Neural cell (in vitro differentiated cells): ENCODE measurements at regions not wholly inside any gene's neighbourhood (a gene's known extent, or its start where the extent isn't known, plus 50 kb on each side); places are given as distances from the start of the nearest gene placed in this dataset.

Experiments used
- H2AFZ ChIP-seq: fragments of 200-600, 300-800 bp; sonication (generic), shearing (Covaris generic); 2 replicates; pipeline ENCODE4 v1.6.0; 2014; ENCODE audit warnings: low read depth, mild to moderate bottlenecking, antibody characterized with exemption, low read length, moderate library complexity
- H3F3A ChIP-seq: fragments of 200-600 bp; shearing (Covaris generic); 2 replicates; pipeline ENCODE4 v1.6.1; 2016; ENCODE audit warnings: mild to moderate bottlenecking, moderate library complexity, mixed read lengths, antibody characterized with exemption, low read length; ENCODE audit not compliant: insufficient read depth, poor library complexity, severe bottlenecking
- H3K27ac ChIP-seq: fragments of 200-600, 300-800 bp; sonication (generic), shearing (Covaris generic); 2 replicates; pipeline ENCODE4 v1.5.1; 2014; ENCODE audit warnings: mild to moderate bottlenecking, low read length, moderate library complexity
- H3K27me3 ChIP-seq: fragments of 300-800, 200-600 bp; sonication (generic), shearing (Covaris generic); 2 replicates; pipeline ENCODE4 v1.6.0; 2014; ENCODE audit warnings: mild to moderate bottlenecking, low read depth, low read length, moderate library complexity; ENCODE audit not compliant: insufficient read depth
- H3K36me3 ChIP-seq: fragments of 300-800, 200-600 bp; sonication (generic), shearing (Covaris generic); 2 replicates; pipeline ENCODE4 v1.5.1; 2014; ENCODE audit warnings: mild to moderate bottlenecking, antibody characterized with exemption, low read length, moderate library complexity; ENCODE audit not compliant: insufficient read depth
- H3K4me2 ChIP-seq: fragments of 300-800, 200-600 bp; sonication (generic), shearing (Covaris generic); 2 replicates; pipeline ENCODE4 v1.6.0; 2014; ENCODE audit warnings: mild to moderate bottlenecking, low read length
- H3K4me3 ChIP-seq: fragments of 300-800, 200-600 bp; sonication (generic), shearing (Covaris generic); 2 replicates; pipeline ENCODE4 v1.5.1; 2014; ENCODE audit warnings: mild to moderate bottlenecking, low read length, moderate library complexity
- H3K79me2 ChIP-seq: fragments of 200-600 bp; shearing (Covaris generic); replicated peaks from 2 replicates; pipeline ENCODE4 v1.6.0; 2014; ENCODE audit warnings: mild to moderate bottlenecking, low read length, moderate library complexity; ENCODE audit not compliant: insufficient read depth
- H3K9ac ChIP-seq: fragments of 300-800, 200-600 bp; sonication (generic), shearing (Covaris generic); 2 replicates; pipeline ENCODE4 v1.6.1; 2016; ENCODE audit warnings: mild to moderate bottlenecking, low read length, mixed read lengths
- H3K9me2 ChIP-seq: fragments of 200-600 bp; shearing (Covaris generic); 2 replicates; pipeline ENCODE4 v1.6.1; 2016; ENCODE audit warnings: mild to moderate bottlenecking, low read length, mixed read lengths; ENCODE audit not compliant: insufficient read depth
- H3K9me3 ChIP-seq: fragments of 200-600, 300-800 bp; sonication (generic), shearing (Covaris generic); 2 replicates; pipeline ENCODE4 v1.6.1; 2016; ENCODE audit warnings: mild to moderate bottlenecking, mixed run types, low read length, moderate library complexity, mixed read lengths
- H4K20me1 ChIP-seq: fragments of 200-600 bp; shearing (Covaris generic); 2 replicates; pipeline ENCODE4 v1.6.1; 2016; ENCODE audit warnings: mild to moderate bottlenecking, mixed run types; ENCODE audit not compliant: insufficient read depth
- EP300 ChIP-seq: fragments of 450-650 bp; conservative IDR thresholded peaks from 2 replicates; pipeline ENCODE4 v1.6.1; 2014; ENCODE audit warnings: antibody characterized with exemption, mild to moderate bottlenecking, moderate library complexity; ENCODE audit not compliant: poor library complexity, severe bottlenecking
- EZH2 ChIP-seq: fragments of 200-600, 300-800 bp; shearing (Covaris generic), sonication (generic); IDR thresholded peaks from 2 replicates; pipeline ENCODE4 v1.6.1; 2014; ENCODE audit warnings: antibody characterized with exemption, low read length, borderline replicate concordance, mild to moderate bottlenecking; ENCODE audit not compliant: insufficient read depth, poor library complexity, severe bottlenecking
- MXI1 ChIP-seq: fragments of 450-650 bp; conservative IDR thresholded peaks from 2 replicates; pipeline ENCODE4 v1.6.1; 2014; ENCODE audit warnings: antibody characterized with exemption, mild to moderate bottlenecking; ENCODE audit not compliant: poor library complexity, severe bottlenecking
- POLR2AphosphoS5 ChIP-seq: IDR thresholded peaks from 2 replicates; pipeline ENCODE4 v1.6.1; 2012
- RAD21 ChIP-seq: fragments of 450-650 bp; conservative IDR thresholded peaks from 2 replicates; pipeline ENCODE4 v1.6.1; 2014; ENCODE audit warnings: antibody characterized with exemption, mild to moderate bottlenecking, moderate library complexity
- SMC3 ChIP-seq: fragments of 450-650 bp; conservative IDR thresholded peaks from 2 replicates; pipeline ENCODE4 v1.6.1; 2014; ENCODE audit warnings: antibody characterized with exemption, mild to moderate bottlenecking, moderate library complexity; ENCODE audit not compliant: poor library complexity
- TAF1 ChIP-seq: IDR thresholded peaks from 2 replicates; pipeline ENCODE4 v1.6.1; 2012; ENCODE audit warnings: low read depth
- TF ChIP-seq, protein P1 (sequence below): fragments of 450-650 bp; IDR thresholded peaks from 2 replicates; pipeline ENCODE4 v1.5.1; 2014; ENCODE audit warnings: antibody characterized with exemption, mild to moderate bottlenecking, moderate library complexity; ENCODE audit not compliant: poor library complexity, severe bottlenecking
- TF ChIP-seq, protein P2 (sequence below): IDR thresholded peaks from 2 replicates; pipeline ENCODE4 v1.6.1; 2012; ENCODE audit warnings: borderline replicate concordance

DNA sequence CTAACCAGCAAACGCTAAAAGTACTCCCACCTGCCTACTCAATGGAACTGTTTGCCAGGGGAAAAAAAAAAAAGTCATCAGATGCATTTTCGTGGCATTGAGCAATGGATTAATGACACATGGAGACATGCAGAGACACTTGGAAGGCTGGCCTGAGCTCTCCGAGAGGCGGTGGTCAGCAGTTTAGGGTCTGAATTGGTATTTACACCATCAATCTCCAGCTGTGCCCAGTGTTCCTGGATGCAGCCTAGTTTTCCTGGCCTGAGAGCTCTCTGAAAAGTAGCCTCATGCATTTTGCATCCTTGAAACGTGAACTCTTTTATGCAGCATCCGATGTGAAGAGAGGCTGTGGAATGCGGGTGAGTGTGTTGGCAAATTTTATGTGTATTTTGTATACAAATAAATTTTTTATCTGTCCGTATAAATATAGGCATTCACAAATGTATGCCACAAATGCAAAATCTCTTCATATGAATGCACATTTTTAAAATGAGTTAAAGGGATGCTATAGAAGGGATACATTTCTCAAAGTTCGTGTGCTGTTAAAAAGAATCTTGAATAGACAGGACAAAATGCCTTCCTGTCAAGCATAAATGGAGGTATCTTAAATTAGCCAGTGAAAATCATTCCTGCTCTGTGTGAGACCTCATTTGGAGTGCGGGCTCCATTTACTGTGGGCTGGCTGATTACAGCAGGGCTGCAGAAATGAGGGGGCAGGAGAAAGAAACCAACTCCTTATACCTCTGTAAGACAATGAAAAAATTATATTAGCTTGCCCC, 137.7 kb upstream of the PFKP start:
- H3K4me2 ChIP-seq, result peak overlapping the region; percentile 61

DNA sequence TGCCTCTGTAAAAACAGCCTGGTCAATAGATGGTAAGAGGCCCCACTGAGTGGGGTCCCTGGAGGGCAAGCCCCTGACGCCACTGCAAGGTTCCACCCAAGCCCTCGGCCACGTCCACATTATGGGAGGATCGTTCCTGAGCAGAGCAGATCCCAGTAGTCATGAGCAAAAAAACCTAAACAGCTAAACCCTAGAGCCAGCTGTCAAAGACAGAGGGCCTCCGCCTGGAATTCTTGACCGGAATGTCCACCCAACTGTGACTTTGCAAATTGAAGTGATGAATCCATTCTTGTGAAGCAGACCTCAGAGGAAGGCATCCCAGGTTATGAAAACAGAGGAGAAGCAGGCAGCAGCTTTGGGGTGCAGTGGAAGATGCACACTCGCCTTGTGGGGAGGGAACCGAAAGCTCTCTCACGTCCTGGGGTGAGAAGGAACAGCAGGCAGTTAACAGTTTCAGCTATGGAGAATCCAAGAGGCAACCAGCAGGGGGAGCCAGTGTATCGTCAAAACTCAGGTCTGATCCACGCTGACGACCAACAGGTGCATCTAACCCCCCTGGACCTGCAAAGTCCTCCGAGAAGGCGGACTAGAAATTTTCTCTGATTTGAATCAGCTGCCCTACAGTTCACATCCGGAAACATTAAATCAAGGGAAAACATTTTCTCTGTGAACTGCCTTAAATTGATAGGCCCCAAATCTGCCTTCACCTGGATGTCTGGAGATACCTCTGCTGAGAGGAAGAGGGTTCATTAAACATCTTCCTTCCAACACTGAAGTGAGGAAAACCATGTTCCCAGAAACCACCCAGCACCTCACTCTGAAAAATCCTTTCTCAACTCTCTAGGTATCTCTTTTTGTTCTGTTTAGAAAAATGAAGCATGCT, 139.1 kb upstream of the PFKP start:
- H3K9ac ChIP-seq, result peak overlapping the region; percentile 50
- peak overlapping the region; percentile 61 for H3K4me2 ChIP-seq
- H3K4me3 ChIP-seq, result no peak overlapping the region
- H3K79me2 ChIP-seq, result no peaks in the 10 kb centered on the region
- H3K27me3 ChIP-seq, result no peaks in the 10 kb centered on the region
- no peaks in the 10 kb centered on the region for H3K36me3 ChIP-seq
- H3K9me3 ChIP-seq, result no peaks in the 10 kb centered on the region
- no peaks in the 10 kb centered on the region for H4K20me1 ChIP-seq
- peak overlapping the region; percentile 74 for H3K27ac ChIP-seq
- no peaks in the 10 kb centered on the region for H3K9me2 ChIP-seq
- H2AFZ ChIP-seq, result no peak overlapping the region
- H3F3A ChIP-seq, result peaks cover 6% of the 10 kb centered on the region
- TF ChIP-seq, protein P1, sequence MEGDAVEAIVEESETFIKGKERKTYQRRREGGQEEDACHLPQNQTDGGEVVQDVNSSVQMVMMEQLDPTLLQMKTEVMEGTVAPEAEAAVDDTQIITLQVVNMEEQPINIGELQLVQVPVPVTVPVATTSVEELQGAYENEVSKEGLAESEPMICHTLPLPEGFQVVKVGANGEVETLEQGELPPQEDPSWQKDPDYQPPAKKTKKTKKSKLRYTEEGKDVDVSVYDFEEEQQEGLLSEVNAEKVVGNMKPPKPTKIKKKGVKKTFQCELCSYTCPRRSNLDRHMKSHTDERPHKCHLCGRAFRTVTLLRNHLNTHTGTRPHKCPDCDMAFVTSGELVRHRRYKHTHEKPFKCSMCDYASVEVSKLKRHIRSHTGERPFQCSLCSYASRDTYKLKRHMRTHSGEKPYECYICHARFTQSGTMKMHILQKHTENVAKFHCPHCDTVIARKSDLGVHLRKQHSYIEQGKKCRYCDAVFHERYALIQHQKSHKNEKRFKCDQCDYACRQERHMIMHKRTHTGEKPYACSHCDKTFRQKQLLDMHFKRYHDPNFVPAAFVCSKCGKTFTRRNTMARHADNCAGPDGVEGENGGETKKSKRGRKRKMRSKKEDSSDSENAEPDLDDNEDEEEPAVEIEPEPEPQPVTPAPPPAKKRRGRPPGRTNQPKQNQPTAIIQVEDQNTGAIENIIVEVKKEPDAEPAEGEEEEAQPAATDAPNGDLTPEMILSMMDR, result peak; percentile 68
- no peak for TF ChIP-seq EP300
- no peak for TF ChIP-seq EZH2
- no peak for TF ChIP-seq TAF1
- TF ChIP-seq RAD21, result peak; percentile 64
- TF ChIP-seq MXI1, result no peak

More for the DNA sequence above, 137.7 kb upstream of the PFKP start:
- Histone ChIP-seq H3K9me2 (no peaks in the 10 kb centered on the region), H3K27ac (peak overlapping the region; percentile 74), H3K27me3 (no peaks in the 10 kb centered on the region), H3K79me2 (no peaks in the 10 kb centered on the region), H3K36me3 (no peaks in the 10 kb centered on the region), H2AFZ (no peak overlapping the region), H3K9me3 (no peaks in the 10 kb centered on the region), H3F3A (peaks cover 6% of the 10 kb centered on the region), H3K9ac (peak overlapping the region; percentile 50), H4K20me1 (no peaks in the 10 kb centered on the region), H3K4me3 (peak overlapping the region; percentile 49)
- TF ChIP-seq EP300 (peak; percentile 67), TAF1 (no peak), SMC3 (no peak), POLR2AphosphoS5 (no peak), MXI1 (no peak), RAD21 (peak; percentile 23), EZH2 (no peak)
- TF ChIP-seq, protein P2, sequence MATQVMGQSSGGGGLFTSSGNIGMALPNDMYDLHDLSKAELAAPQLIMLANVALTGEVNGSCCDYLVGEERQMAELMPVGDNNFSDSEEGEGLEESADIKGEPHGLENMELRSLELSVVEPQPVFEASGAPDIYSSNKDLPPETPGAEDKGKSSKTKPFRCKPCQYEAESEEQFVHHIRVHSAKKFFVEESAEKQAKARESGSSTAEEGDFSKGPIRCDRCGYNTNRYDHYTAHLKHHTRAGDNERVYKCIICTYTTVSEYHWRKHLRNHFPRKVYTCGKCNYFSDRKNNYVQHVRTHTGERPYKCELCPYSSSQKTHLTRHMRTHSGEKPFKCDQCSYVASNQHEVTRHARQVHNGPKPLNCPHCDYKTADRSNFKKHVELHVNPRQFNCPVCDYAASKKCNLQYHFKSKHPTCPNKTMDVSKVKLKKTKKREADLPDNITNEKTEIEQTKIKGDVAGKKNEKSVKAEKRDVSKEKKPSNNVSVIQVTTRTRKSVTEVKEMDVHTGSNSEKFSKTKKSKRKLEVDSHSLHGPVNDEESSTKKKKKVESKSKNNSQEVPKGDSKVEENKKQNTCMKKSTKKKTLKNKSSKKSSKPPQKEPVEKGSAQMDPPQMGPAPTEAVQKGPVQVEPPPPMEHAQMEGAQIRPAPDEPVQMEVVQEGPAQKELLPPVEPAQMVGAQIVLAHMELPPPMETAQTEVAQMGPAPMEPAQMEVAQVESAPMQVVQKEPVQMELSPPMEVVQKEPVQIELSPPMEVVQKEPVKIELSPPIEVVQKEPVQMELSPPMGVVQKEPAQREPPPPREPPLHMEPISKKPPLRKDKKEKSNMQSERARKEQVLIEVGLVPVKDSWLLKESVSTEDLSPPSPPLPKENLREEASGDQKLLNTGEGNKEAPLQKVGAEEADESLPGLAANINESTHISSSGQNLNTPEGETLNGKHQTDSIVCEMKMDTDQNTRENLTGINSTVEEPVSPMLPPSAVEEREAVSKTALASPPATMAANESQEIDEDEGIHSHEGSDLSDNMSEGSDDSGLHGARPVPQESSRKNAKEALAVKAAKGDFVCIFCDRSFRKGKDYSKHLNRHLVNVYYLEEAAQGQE, result peak; percentile 58
- TF ChIP-seq, protein P1, result no peak
